ENCODE measurements at regions not wholly inside any gene's neighbourhood (a gene's known extent, or its start where the extent isn't known, plus 50 kb on each side); places are given as distances from the start of the nearest gene placed in this dataset.

- Histone ChIP-seq H3K36me3 (replicated peaks; ENCODE audit: low read depth, low read length) (no peaks in the 10 kb centered on the region), H3K9ac (ENCODE audit: low read length) (no peak overlapping the region), H3K27ac (ENCODE audit: low read length) (no peak overlapping the region), H3K79me2 (ENCODE audit: low read length) (no peaks in the 10 kb centered on the region), H3K4me2 (ENCODE audit: low read length) (no peak overlapping the region), H3K4me1 (ENCODE audit: low read length) (no peaks in the 10 kb centered on the region), H3K9me3 (ENCODE audit: insufficient read depth, low read length) (no peaks in the 10 kb centered on the region), H4K20me1 (ENCODE audit: insufficient read depth, low read length) (no peaks in the 10 kb centered on the region), H3K4me3 (ENCODE audit: low read length) (no peak overlapping the region), H2AFZ (ENCODE audit: low read depth, low read length) (no peak overlapping the region), H3K27me3 (ENCODE audit: low read depth, low read length) (no peaks in the 10 kb centered on the region)
- TF ChIP-seq CTCF (IDR thresholded peaks at IDR 0.05; ENCODE audit: low read depth, low read length), result no peak
- no peak for TF ChIP-seq EZH2phosphoT487 (IDR thresholded peaks at IDR 0.05; ENCODE audit: low read depth)
Observed at GRCh38 chr9:32289756-32290155, 94.7 kb upstream of the ACO1 start.

- Histone ChIP-seq H3K27me3 (ENCODE audit: low read depth, low read length) (no peaks in the 10 kb centered on the region), H3K27ac (ENCODE audit: low read length) (no peak overlapping the region), H3K79me2 (ENCODE audit: low read length) (no peaks in the 10 kb centered on the region), H3K4me3 (ENCODE audit: low read length) (no peak overlapping the region), H3K36me3 (replicated peaks; ENCODE audit: low read depth, low read length) (no peaks in the 10 kb centered on the region), H2AFZ (ENCODE audit: low read depth, low read length) (no peak overlapping the region), H3K4me1 (ENCODE audit: low read length) (no peaks in the 10 kb centered on the region), H3K9me3 (ENCODE audit: insufficient read depth, low read length) (no peaks in the 10 kb centered on the region), H4K20me1 (ENCODE audit: insufficient read depth, low read length) (no peaks in the 10 kb centered on the region), H3K9ac (ENCODE audit: low read length) (no peak overlapping the region), H3K4me2 (ENCODE audit: low read length) (no peak overlapping the region)
- no peak for TF ChIP-seq EZH2phosphoT487 (IDR thresholded peaks at IDR 0.05; ENCODE audit: low read depth)
- TF ChIP-seq CTCF (IDR thresholded peaks at IDR 0.05; ENCODE audit: low read depth, low read length), result no peak
Observed at GRCh38 chr9:32291370-32291769, 93.1 kb upstream of the ACO1 start.

- Histone ChIP-seq H3K4me1 (ENCODE audit: low read length) (no peaks in the 10 kb centered on the region), H3K36me3 (replicated peaks; ENCODE audit: low read depth, low read length) (no peaks in the 10 kb centered on the region), H3K4me2 (ENCODE audit: low read length) (no peak overlapping the region), H3K9ac (ENCODE audit: low read length) (no peak overlapping the region), H3K79me2 (ENCODE audit: low read length) (no peaks in the 10 kb centered on the region), H2AFZ (ENCODE audit: low read depth, low read length) (no peak overlapping the region), H3K27ac (ENCODE audit: low read length) (no peak overlapping the region), H3K9me3 (ENCODE audit: insufficient read depth, low read length) (no peaks in the 10 kb centered on the region), H3K27me3 (ENCODE audit: low read depth, low read length) (no peaks in the 10 kb centered on the region), H3K4me3 (ENCODE audit: low read length) (no peak overlapping the region), H4K20me1 (ENCODE audit: insufficient read depth, low read length) (no peaks in the 10 kb centered on the region)
- TF ChIP-seq CTCF (IDR thresholded peaks at IDR 0.05; ENCODE audit: low read depth, low read length) (no peak), EZH2phosphoT487 (IDR thresholded peaks at IDR 0.05; ENCODE audit: low read depth) (no peak)
Observed at GRCh38 chr9:32292611-32293010, 91.8 kb upstream of the ACO1 start.

- no peaks in the 10 kb centered on the region for H3K9me3 ChIP-seq (ENCODE audit: insufficient read depth, low read length)
- no peaks in the 10 kb centered on the region for H3K27me3 ChIP-seq (ENCODE audit: low read depth, low read length)
- no peak overlapping the region for H3K4me2 ChIP-seq (ENCODE audit: low read length)
- no peaks in the 10 kb centered on the region for H3K79me2 ChIP-seq (ENCODE audit: low read length)
- H3K27ac ChIP-seq (ENCODE audit: low read length), result no peak overlapping the region
- H4K20me1 ChIP-seq (ENCODE audit: insufficient read depth, low read length), result no peaks in the 10 kb centered on the region
- TF ChIP-seq EZH2phosphoT487 (IDR thresholded peaks at IDR 0.05; ENCODE audit: low read depth), result no peak
- TF ChIP-seq CTCF (IDR thresholded peaks at IDR 0.05; ENCODE audit: low read depth, low read length), result no peak
- no peak overlapping the region for H2AFZ ChIP-seq (ENCODE audit: low read depth, low read length)
- no peak overlapping the region for H3K4me3 ChIP-seq (ENCODE audit: low read length)
- no peaks in the 10 kb centered on the region for H3K36me3 ChIP-seq (replicated peaks; ENCODE audit: low read depth, low read length)
- H3K4me1 ChIP-seq (ENCODE audit: low read length), result no peaks in the 10 kb centered on the region
- no peak overlapping the region for H3K9ac ChIP-seq (ENCODE audit: low read length)
Observed at GRCh38 chr9:32293091-32293490, 91.4 kb upstream of the ACO1 start.
